IMR-90 (cell line): ENCODE measurements at regions not wholly inside any gene's neighbourhood (a gene's known extent, or its start where the extent isn't known, plus 50 kb on each side); places are given as distances from the start of the nearest gene placed in this dataset.

Experiments used
- BHLHE40 ChIP-seq: fragments of 150-350 bp; IDR thresholded peaks from 2 replicates; pipeline ENCODE4 v1.6.1; 2016; ENCODE audit warnings: mild to moderate bottlenecking, low read depth, low read length
- CEBPB ChIP-seq: IDR thresholded peaks from 2 replicates; pipeline ENCODE4 v1.6.1; 2012; ENCODE audit warnings: low read depth, low read length, improper control_type of control experiment
- FOS ChIP-seq: fragments of 150-350 bp; IDR thresholded peaks from 2 replicates; pipeline ENCODE4 v1.6.1; 2016; ENCODE audit warnings: low read depth, low read length
- MAFK ChIP-seq: IDR thresholded peaks from 2 replicates; pipeline ENCODE4 v1.6.1; 2012; ENCODE audit warnings: low read depth, low read length, improper control_type of control experiment
- MXI1 ChIP-seq: IDR thresholded peaks from 2 replicates; pipeline ENCODE4 v1.6.1; 2012; ENCODE audit warnings: low read depth, mild to moderate bottlenecking, low read length, moderate library complexity, borderline replicate concordance
- NFE2L2 ChIP-seq: fragments of 150-350 bp; IDR thresholded peaks from 2 replicates; pipeline ENCODE4 v1.6.1; 2016; ENCODE audit warnings: low read depth, mild to moderate bottlenecking, low read length
- POLR2A ChIP-seq: IDR thresholded peaks from 2 replicates; pipeline ENCODE4 v1.6.1; 2012; ENCODE audit warnings: mild to moderate bottlenecking, low read depth, low read length
- RCOR1 ChIP-seq: IDR thresholded peaks from 2 replicates; pipeline ENCODE4 v1.6.1; 2012; ENCODE audit warnings: mild to moderate bottlenecking, low read length, improper control_type of control experiment; ENCODE audit not compliant: insufficient replicate concordance
- SMC3 ChIP-seq: fragments of 150-350 bp; IDR thresholded peaks from 2 replicates; pipeline ENCODE4 v1.6.1; 2016; ENCODE audit warnings: low read depth, mild to moderate bottlenecking, antibody characterized with exemption, low read length, moderate library complexity
- TF ChIP-seq, protein P1 (sequence below): conservative IDR thresholded peaks from 2 replicates; pipeline ENCODE4 v1.5.1; 2012; ENCODE audit warnings: mild to moderate bottlenecking, low read depth, low read length, improper control_type of control experiment
- TF ChIP-seq, protein P2 (sequence below): fragments of 150-350 bp; IDR thresholded peaks from 2 replicates; pipeline ENCODE4 v1.6.1; 2016; ENCODE audit warnings: low read depth, mild to moderate bottlenecking, low read length, moderate library complexity, borderline replicate concordance
- TF ChIP-seq, protein P3 (sequence below): fragments of 150-350 bp; IDR thresholded peaks from 2 replicates; pipeline ENCODE4 v1.6.1; 2017; ENCODE audit warnings: mild to moderate bottlenecking, antibody characterized with exemption, low read length, low read depth

DNA sequence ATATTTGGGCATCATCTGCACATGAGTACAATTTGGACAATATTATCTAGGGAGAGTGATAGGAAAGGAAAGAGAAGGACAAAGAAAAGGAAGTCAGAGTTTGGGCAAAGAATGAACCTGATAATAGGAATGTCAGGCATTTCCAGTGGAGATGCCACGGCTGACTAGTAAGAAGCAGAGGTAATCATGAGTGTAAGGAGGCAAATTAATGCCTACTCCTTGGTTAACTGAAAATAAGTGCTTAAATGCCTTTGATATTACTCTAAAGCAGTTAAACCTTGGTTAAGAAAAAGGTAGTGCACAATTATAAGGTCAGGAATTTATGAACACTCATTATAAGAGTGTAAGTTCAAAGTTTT lies 99.2 kb upstream of the DDIT4L start:
- TF ChIP-seq, protein P1, sequence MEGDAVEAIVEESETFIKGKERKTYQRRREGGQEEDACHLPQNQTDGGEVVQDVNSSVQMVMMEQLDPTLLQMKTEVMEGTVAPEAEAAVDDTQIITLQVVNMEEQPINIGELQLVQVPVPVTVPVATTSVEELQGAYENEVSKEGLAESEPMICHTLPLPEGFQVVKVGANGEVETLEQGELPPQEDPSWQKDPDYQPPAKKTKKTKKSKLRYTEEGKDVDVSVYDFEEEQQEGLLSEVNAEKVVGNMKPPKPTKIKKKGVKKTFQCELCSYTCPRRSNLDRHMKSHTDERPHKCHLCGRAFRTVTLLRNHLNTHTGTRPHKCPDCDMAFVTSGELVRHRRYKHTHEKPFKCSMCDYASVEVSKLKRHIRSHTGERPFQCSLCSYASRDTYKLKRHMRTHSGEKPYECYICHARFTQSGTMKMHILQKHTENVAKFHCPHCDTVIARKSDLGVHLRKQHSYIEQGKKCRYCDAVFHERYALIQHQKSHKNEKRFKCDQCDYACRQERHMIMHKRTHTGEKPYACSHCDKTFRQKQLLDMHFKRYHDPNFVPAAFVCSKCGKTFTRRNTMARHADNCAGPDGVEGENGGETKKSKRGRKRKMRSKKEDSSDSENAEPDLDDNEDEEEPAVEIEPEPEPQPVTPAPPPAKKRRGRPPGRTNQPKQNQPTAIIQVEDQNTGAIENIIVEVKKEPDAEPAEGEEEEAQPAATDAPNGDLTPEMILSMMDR = no peak
- TF ChIP-seq MAFK = no peak
- TF ChIP-seq BHLHE40 = no peak
- no peak for TF ChIP-seq POLR2A
- TF ChIP-seq, protein P2, sequence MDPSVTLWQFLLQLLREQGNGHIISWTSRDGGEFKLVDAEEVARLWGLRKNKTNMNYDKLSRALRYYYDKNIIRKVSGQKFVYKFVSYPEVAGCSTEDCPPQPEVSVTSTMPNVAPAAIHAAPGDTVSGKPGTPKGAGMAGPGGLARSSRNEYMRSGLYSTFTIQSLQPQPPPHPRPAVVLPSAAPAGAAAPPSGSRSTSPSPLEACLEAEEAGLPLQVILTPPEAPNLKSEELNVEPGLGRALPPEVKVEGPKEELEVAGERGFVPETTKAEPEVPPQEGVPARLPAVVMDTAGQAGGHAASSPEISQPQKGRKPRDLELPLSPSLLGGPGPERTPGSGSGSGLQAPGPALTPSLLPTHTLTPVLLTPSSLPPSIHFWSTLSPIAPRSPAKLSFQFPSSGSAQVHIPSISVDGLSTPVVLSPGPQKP = no peak
- no peak for TF ChIP-seq RCOR1
- no peak for TF ChIP-seq CEBPB
- TF ChIP-seq SMC3 = no peak
- TF ChIP-seq FOS = no peak
- no peak for TF ChIP-seq NFE2L2
- TF ChIP-seq, protein P3, sequence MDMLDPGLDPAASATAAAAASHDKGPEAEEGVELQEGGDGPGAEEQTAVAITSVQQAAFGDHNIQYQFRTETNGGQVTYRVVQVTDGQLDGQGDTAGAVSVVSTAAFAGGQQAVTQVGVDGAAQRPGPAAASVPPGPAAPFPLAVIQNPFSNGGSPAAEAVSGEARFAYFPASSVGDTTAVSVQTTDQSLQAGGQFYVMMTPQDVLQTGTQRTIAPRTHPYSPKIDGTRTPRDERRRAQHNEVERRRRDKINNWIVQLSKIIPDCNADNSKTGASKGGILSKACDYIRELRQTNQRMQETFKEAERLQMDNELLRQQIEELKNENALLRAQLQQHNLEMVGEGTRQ = no peak
- no peak for TF ChIP-seq MXI1
